HEK293 (cell line): ENCODE measurements at regions not wholly inside any gene's neighbourhood (a gene's known extent, or its start where the extent isn't known, plus 50 kb on each side); places are given as distances from the start of the nearest gene placed in this dataset.

Source experiments
- CTCF ChIA-PET: fragments of 350-600 bp; formaldehyde crosslinking; extraction: SDS; loops from one replicate; lab custom pipeline; 2021; ENCODE audit warnings: antibody characterized with exemption; lab: Yijun Ruan, JAX
- POLR2A ChIA-PET: fragments of 300-600 bp; formaldehyde crosslinking; extraction: SDS; loops from one replicate; lab custom pipeline; 2020; ENCODE audit warnings: antibody characterized with exemption, inconsistent platforms; lab: Yijun Ruan, JAX
- H3K27ac ChIP-seq: fragments of 200-500 bp; sonication (Bioruptor generic); 2 replicates; pipeline ENCODE4 v1.5.1; 2014; ENCODE audit warnings: low read depth, low read length, control low read depth, inconsistent platforms; ENCODE audit errors: extremely low read depth
- H3K36me3 ChIP-seq, 2 experiments: fragments of 200-500 bp in 1 of 2; sonication (Bioruptor generic) in 1 of 2; 1 replicate in 1 of 2; 2 replicates in 1 of 2; pipeline ENCODE4 v1.5.1; 2014 to 2017; ENCODE audit warnings: inconsistent platforms in 2 of 2, low read length in 2 of 2; ENCODE audit not compliant: control insufficient read depth in 2 of 2, insufficient read depth in 1 of 2
- H3K4me1 ChIP-seq: fragments of 200-500 bp; sonication (Bioruptor generic); 2 replicates; pipeline ENCODE4 v1.5.1; 2014; ENCODE audit warnings: mild to moderate bottlenecking, low read length, inconsistent platforms; ENCODE audit not compliant: control insufficient read depth, insufficient read depth
- H3K4me3 ChIP-seq: 2 replicates; pipeline ENCODE4 v1.5.1; 2011; ENCODE audit warnings: low read depth, mild to moderate bottlenecking, control low read depth, low read length, moderate library complexity
- H3K9me3 ChIP-seq: fragments of 200-500 bp; sonication (Bioruptor generic); 2 replicates; pipeline ENCODE4 v1.5.1; 2014; ENCODE audit warnings: low read depth, low read length, inconsistent platforms; ENCODE audit not compliant: control insufficient read depth, insufficient read depth
- PRDM10 ChIP-seq: fragments of 450-650 bp; formaldehyde crosslinking; IDR thresholded peaks from 2 replicates; pipeline ENCODE4 v1.5.1; 2016; ENCODE audit warnings: missing biosample characterization, missing genetic modification characterization
- REST ChIP-seq: fragments of 450-650 bp; formaldehyde crosslinking; IDR thresholded peaks from 2 replicates; pipeline ENCODE4 v1.5.1; 2016; ENCODE audit warnings: missing biosample characterization, missing genetic modification characterization
- SETDB1 ChIP-seq: IDR thresholded peaks from one replicate; pipeline ENCODE4 v1.6.1; 2017; ENCODE audit warnings: mild to moderate bottlenecking, low read length, moderate library complexity, mixed read lengths; ENCODE audit not compliant: insufficient read length
- SP7 ChIP-seq: fragments of 450-650 bp; formaldehyde crosslinking; IDR thresholded peaks from 2 replicates; pipeline ENCODE4 v1.5.1; 2016; ENCODE audit warnings: missing biosample characterization, missing genetic modification characterization
- YY2 ChIP-seq: fragments of 450-650 bp; formaldehyde crosslinking; IDR thresholded peaks from 2 replicates; pipeline ENCODE4 v1.5.1; 2016; ENCODE audit warnings: missing biosample characterization, missing genetic modification characterization
- ZBTB11 ChIP-seq: fragments of 450-650 bp; formaldehyde crosslinking; conservative IDR thresholded peaks from 2 replicates; pipeline ENCODE4 v1.5.1; 2016; ENCODE audit warnings: low read depth, missing biosample characterization, missing genetic modification characterization
- ZBTB20 ChIP-seq: fragments of 450-650 bp; formaldehyde crosslinking; IDR thresholded peaks from 2 replicates; pipeline ENCODE4 v1.5.1; 2016; ENCODE audit warnings: missing biosample characterization, missing genetic modification characterization
- ZFP3 ChIP-seq: fragments of 450-650 bp; formaldehyde crosslinking; IDR thresholded peaks from 2 replicates; pipeline ENCODE4 v1.5.1; 2016; ENCODE audit warnings: low read depth, missing biosample characterization, missing genetic modification characterization
- ZNF302 ChIP-seq: fragments of 450-650 bp; formaldehyde crosslinking; IDR thresholded peaks from 2 replicates; pipeline ENCODE4 v1.5.1; 2016; ENCODE audit warnings: missing biosample characterization, missing genetic modification characterization, low read depth
- ZNF341 ChIP-seq: fragments of 450-650 bp; formaldehyde crosslinking; IDR thresholded peaks from 2 replicates; pipeline ENCODE4; 2016; ENCODE audit warnings: low read depth, missing biosample characterization, missing genetic modification characterization
- ZNF394 ChIP-seq: fragments of 450-650 bp; formaldehyde crosslinking; IDR thresholded peaks from 2 replicates; pipeline ENCODE4 v1.5.1; 2016; ENCODE audit warnings: missing biosample characterization, missing genetic modification characterization, mild to moderate bottlenecking, moderate library complexity, borderline replicate concordance
- ZNF398 ChIP-seq: fragments of 450-650 bp; formaldehyde crosslinking; IDR thresholded peaks from 2 replicates; pipeline ENCODE4 v1.5.1; 2017; ENCODE audit warnings: missing biosample characterization, missing genetic modification characterization
- ZNF416 ChIP-seq: fragments of 450-650 bp; formaldehyde crosslinking; IDR thresholded peaks from 2 replicates; pipeline ENCODE4 v1.5.1; 2016; ENCODE audit warnings: missing biosample characterization, missing genetic modification characterization
- ZNF548 ChIP-seq: fragments of 450-650 bp; formaldehyde crosslinking; IDR thresholded peaks from 2 replicates; pipeline ENCODE4 v1.5.1; 2016; ENCODE audit warnings: missing biosample characterization, missing genetic modification characterization
- ZNF558 ChIP-seq: fragments of 450-650 bp; formaldehyde crosslinking; IDR thresholded peaks from 2 replicates; pipeline ENCODE4 v1.5.1; 2016; ENCODE audit warnings: missing biosample characterization, missing genetic modification characterization
- ZNF621 ChIP-seq: fragments of 450-650 bp; formaldehyde crosslinking; IDR thresholded peaks from 2 replicates; pipeline ENCODE4 v1.5.1; 2017; ENCODE audit warnings: missing biosample characterization, missing genetic modification characterization
- ZNF639 ChIP-seq: fragments of 450-650 bp; formaldehyde crosslinking; IDR thresholded peaks from 2 replicates; pipeline ENCODE4 v1.5.1; 2016; ENCODE audit warnings: missing biosample characterization, missing genetic modification characterization
- ZNF707 ChIP-seq: fragments of 450-650 bp; formaldehyde crosslinking; IDR thresholded peaks from 2 replicates; pipeline ENCODE4 v1.5.1; 2016; ENCODE audit warnings: missing biosample characterization, missing genetic modification characterization
- ZNF776 ChIP-seq: fragments of 450-650 bp; formaldehyde crosslinking; IDR thresholded peaks from 2 replicates; pipeline ENCODE4 v1.5.0; 2017; ENCODE audit warnings: missing biosample characterization, missing genetic modification characterization, borderline replicate concordance
- ZNF792 ChIP-seq: fragments of 450-650 bp; formaldehyde crosslinking; IDR thresholded peaks from 2 replicates; pipeline ENCODE4 v1.5.1; 2016; ENCODE audit warnings: missing biosample characterization, missing genetic modification characterization

GRCh38 chr3:4036046-4036445 is 236.8 kb downstream of the LRRN1 start (continued):
- TF ChIP-seq REST (tag by site-specific recombination) (no peak), ZFP3 (tag by site-specific recombination) (no peak), SP7 (tag by site-specific recombination) (no peak)

GRCh38 chr3:4038351-4038750 is 239.1 kb downstream of the LRRN1 start:
- CTCF ChIA-PET, result no interaction called here
- Histone ChIP-seq H3K4me1 (no peaks in the 10 kb centered on the region), H3K36me3 (no peaks in the 10 kb centered on the region), H3K4me3 (no peak overlapping the region), H3K9me3 (no peaks in the 10 kb centered on the region), H3K27ac (no peak overlapping the region)
- POLR2A ChIA-PET, result no interaction called here
- TF ChIP-seq PRDM10 (tag by site-specific recombination), result no peak
- no peak for TF ChIP-seq ZNF792 (tag by site-specific recombination)
- TF ChIP-seq ZNF302 (tag by site-specific recombination), result no peak
- TF ChIP-seq SETDB1, result no peak
- TF ChIP-seq YY2 (tag by site-specific recombination), result no peak
- TF ChIP-seq ZNF394, result no peak
- no peak for TF ChIP-seq ZNF639 (tag by site-specific recombination)
- TF ChIP-seq ZNF416 (tag by site-specific recombination), result no peak
- TF ChIP-seq ZBTB11 (tag by site-specific recombination), result no peak
- TF ChIP-seq ZNF776 (tag by site-specific recombination), result no peak
- TF ChIP-seq ZNF558 (tag by site-specific recombination), result no peak
- TF ChIP-seq ZNF548 (tag by site-specific recombination), result no peak
- no peak for TF ChIP-seq ZNF341 (tag by site-specific recombination)
- no peak for TF ChIP-seq ZNF707
- TF ChIP-seq ZNF398, result no peak
- TF ChIP-seq SP7 (tag by site-specific recombination), result no peak
- no peak for TF ChIP-seq ZBTB20
- TF ChIP-seq ZNF621 (tag by site-specific recombination), result no peak
